Activated naive CD8-positive, alpha-beta T cell treated with anti-CD3 and anti-CD28 coated beads, Interleukin-2, amount 10 ng/mL, durations not matched to agents 7 days and 5 days (primary cell): ENCODE measurements at regions not wholly inside any gene's neighbourhood (a gene's known extent, or its start where the extent isn't known, plus 50 kb on each side); places are given as distances from the start of the nearest gene placed in this dataset.
A peak's percentile ranks its signal among the peaks of the same experiment; 100 is the strongest.
"Not testable (repeated sequence)": the region's sequence is repeated elsewhere in the genome, so short reads cannot be mapped to it uniquely, and the experiment has no call there.

Experiments
- ATAC-seq: fragments of 150-1000 bp; cut with Tn5 transposase; one replicate; pipeline ENCODE4 v1.10.0; 2021; ENCODE audit warnings: low read depth, moderate library complexity
- POLR2A ChIA-PET: fragments of 350-600 bp; sonication (Branson Sonifier 250); formaldehyde crosslinking; loops from one replicate; lab custom pipeline; 2021; ENCODE audit warnings: antibody characterized with exemption; lab: Charles Lee
- DNase-seq: peaks from one replicate; pipeline ENCODE4 v3.0.0; 2021
- H3K27ac Mint-ChIP-seq: one replicate; pipeline ENCODE4 v1.8.0; 2022; ENCODE audit warnings: mild to moderate bottlenecking, mixed read lengths
- H3K27me3 Mint-ChIP-seq: one replicate; pipeline ENCODE4 v1.8.0; 2022; ENCODE audit warnings: mild to moderate bottlenecking, moderate library complexity, mixed read lengths
- H3K36me3 Mint-ChIP-seq: one replicate; pipeline ENCODE4 v1.8.0; 2021; ENCODE audit warnings: mild to moderate bottlenecking, mixed read lengths
- H3K4me1 Mint-ChIP-seq: one replicate; pipeline ENCODE4 v1.8.0; 2021; ENCODE audit warnings: mixed read lengths
- H3K4me3 Mint-ChIP-seq: one replicate; pipeline ENCODE4 v1.8.0; 2022; ENCODE audit warnings: mild to moderate bottlenecking, moderate library complexity, mixed read lengths
- H3K9me3 Mint-ChIP-seq: one replicate; pipeline ENCODE4 v1.8.0; 2021; ENCODE audit warnings: mixed read lengths

- no peak for ATAC-seq
These were observed 78.3 kb upstream of the PAX8 start for GRCh38 chr2:113357071-113357470.

GRCh38 chr2:113356284-113356683, 77.6 kb upstream of the PAX8 start:
- H3K9me3 Mint-ChIP-seq, ATAC-seq, H3K36me3 Mint-ChIP-seq, DNase-seq, H3K4me3 Mint-ChIP-seq, POLR2A ChIA-PET, H3K27ac Mint-ChIP-seq: not testable (repeated sequence)
- Mint-ChIP-seq H3K4me1 (peaks cover 29% of the 10 kb centered on the region), H3K27me3 (peaks cover 18% of the 10 kb centered on the region)

More at GRCh38 chr2:113357071-113357470, 78.3 kb upstream of the PAX8 start:
- H3K27ac Mint-ChIP-seq = no peak overlapping the region
- peaks cover 10% of the 10 kb centered on the region for H3K27me3 Mint-ChIP-seq
- POLR2A ChIA-PET = no interaction called here
- H3K4me3 Mint-ChIP-seq = no peak overlapping the region
- no peak for DNase-seq
- peaks cover 36% of the 10 kb centered on the region for H3K4me1 Mint-ChIP-seq
- peaks cover 2% of the 10 kb centered on the region for H3K9me3 Mint-ChIP-seq
- no peaks in the 10 kb centered on the region for H3K36me3 Mint-ChIP-seq

- H3K4me3 Mint-ChIP-seq, POLR2A ChIA-PET, DNase-seq, H3K36me3 Mint-ChIP-seq, H3K9me3 Mint-ChIP-seq, H3K27ac Mint-ChIP-seq, ATAC-seq: not testable (repeated sequence)
- peaks cover 22% of the 10 kb centered on the region for H3K4me1 Mint-ChIP-seq
- H3K27me3 Mint-ChIP-seq = peaks cover 20% of the 10 kb centered on the region
These were observed 76.8 kb upstream of the PAX8 start for GRCh38 chr2:113355339-113356015.

GRCh38 chr2:113351375-113352355, 72.9 kb upstream of the PAX8 start:
- POLR2A ChIA-PET = no interaction called here
- H3K27ac Mint-ChIP-seq = no peak overlapping the region
- no peak overlapping the region for H3K4me3 Mint-ChIP-seq
- H3K4me1 Mint-ChIP-seq = no peaks in the 10 kb centered on the region
- peaks cover 2% of the 10 kb centered on the region for H3K9me3 Mint-ChIP-seq
- ATAC-seq (no peak), DNase-seq (no peak)
- no peaks in the 10 kb centered on the region for H3K36me3 Mint-ChIP-seq
- H3K27me3 Mint-ChIP-seq = peaks cover 20% of the 10 kb centered on the region

- POLR2A ChIA-PET, H3K4me3 Mint-ChIP-seq, DNase-seq, H3K9me3 Mint-ChIP-seq, H3K27ac Mint-ChIP-seq, ATAC-seq, H3K36me3 Mint-ChIP-seq: not testable (repeated sequence)
- Mint-ChIP-seq H3K27me3 (peaks cover 29% of the 10 kb centered on the region), H3K4me1 (peaks cover 11% of the 10 kb centered on the region)
These were observed 65.1 kb upstream of the PAX8 start for GRCh38 chr2:113343800-113344199.

GRCh38 chr2:113342650-113343049, 63.9 kb upstream of the PAX8 start:
- ATAC-seq (peak; percentile 90), DNase-seq (no peak)
- Mint-ChIP-seq H3K27me3 (peaks cover 29% of the 10 kb centered on the region), H3K27ac (no peak overlapping the region), H3K4me1 (peaks cover 11% of the 10 kb centered on the region), H3K36me3 (peaks cover 3% of the 10 kb centered on the region), H3K4me3 (no peak overlapping the region), H3K9me3 (no peaks in the 10 kb centered on the region)
- POLR2A ChIA-PET = no interaction called here

- H3K36me3 Mint-ChIP-seq, DNase-seq, H3K9me3 Mint-ChIP-seq, POLR2A ChIA-PET, H3K4me3 Mint-ChIP-seq, ATAC-seq, H3K27ac Mint-ChIP-seq: not testable (repeated sequence)
- Mint-ChIP-seq H3K4me1 (peaks cover 11% of the 10 kb centered on the region), H3K27me3 (peaks cover 29% of the 10 kb centered on the region)
These were observed 63.1 kb upstream of the PAX8 start for GRCh38 chr2:113341870-113342253.

GRCh38 chr2:113341191-113341869, 62.6 kb upstream of the PAX8 start:
- DNase-seq (no peak), ATAC-seq (no peak)
- H3K9me3 Mint-ChIP-seq = no peaks in the 10 kb centered on the region
- no peak overlapping the region for H3K4me3 Mint-ChIP-seq
- POLR2A ChIA-PET = interaction anchor here (0.6 kb wide), 1 partner anchor 90 kb away, joined by 3 read pairs; no protein-coding TSS in a partner anchor
- H3K27ac Mint-ChIP-seq = no peak overlapping the region
- H3K36me3 Mint-ChIP-seq = peaks cover 3% of the 10 kb centered on the region
- H3K27me3 Mint-ChIP-seq = peaks cover 29% of the 10 kb centered on the region
- peaks cover 11% of the 10 kb centered on the region for H3K4me1 Mint-ChIP-seq

- ATAC-seq = no peak
- Mint-ChIP-seq H3K9me3 (no peaks in the 10 kb centered on the region), H3K36me3 (no peaks in the 10 kb centered on the region), H3K27me3 (peaks cover 10% of the 10 kb centered on the region), H3K4me3 (no peak overlapping the region), H3K27ac (no peak overlapping the region), H3K4me1 (peaks cover 3% of the 10 kb centered on the region)
- POLR2A ChIA-PET = no interaction called here
- DNase-seq = no peak
These were observed 59.1 kb upstream of the PAX8 start for GRCh38 chr2:113337809-113338208.

GRCh38 chr2:113336040-113336439, 57.3 kb upstream of the PAX8 start:
- H3K9me3 Mint-ChIP-seq, H3K27me3 Mint-ChIP-seq, ATAC-seq, H3K27ac Mint-ChIP-seq, H3K4me3 Mint-ChIP-seq, POLR2A ChIA-PET, H3K4me1 Mint-ChIP-seq, DNase-seq, H3K36me3 Mint-ChIP-seq: not testable (repeated sequence)

- no peak for ATAC-seq
These were observed 55.4 kb upstream of the PAX8 start for GRCh38 chr2:113334147-113334546.

GRCh38 chr2:113333735-113334134, 55.0 kb upstream of the PAX8 start:
- H3K27me3 Mint-ChIP-seq, H3K4me3 Mint-ChIP-seq, H3K9me3 Mint-ChIP-seq, H3K4me1 Mint-ChIP-seq, H3K27ac Mint-ChIP-seq, ATAC-seq, H3K36me3 Mint-ChIP-seq, DNase-seq, POLR2A ChIA-PET: not testable (repeated sequence)

More at GRCh38 chr2:113334147-113334546, 55.4 kb upstream of the PAX8 start:
- DNase-seq = no peak
- Mint-ChIP-seq H3K4me1 (peaks cover 2% of the 10 kb centered on the region), H3K4me3 (no peak overlapping the region), H3K36me3 (no peaks in the 10 kb centered on the region), H3K9me3 (no peaks in the 10 kb centered on the region), H3K27me3 (peaks cover 9% of the 10 kb centered on the region), H3K27ac (no peak overlapping the region)
- POLR2A ChIA-PET = no interaction called here

GRCh38 chr2:113330060-113330767, 51.5 kb upstream of the PAX8 start:
- not testable (repeated sequence) for H3K4me1 Mint-ChIP-seq, ATAC-seq, H3K27ac Mint-ChIP-seq

More at GRCh38 chr2:113330060-113330767, 51.5 kb upstream of the PAX8 start:
- H3K36me3 Mint-ChIP-seq, H3K4me3 Mint-ChIP-seq, DNase-seq, H3K9me3 Mint-ChIP-seq, POLR2A ChIA-PET: not testable (repeated sequence)
- H3K27me3 Mint-ChIP-seq = peaks cover 14% of the 10 kb centered on the region
